Spleen (tissue), 7 donors: ENCODE measurements at regions not wholly inside any gene's neighbourhood (a gene's known extent, or its start where the extent isn't known, plus 50 kb on each side); places are given as distances from the start of the nearest gene placed in this dataset.

Source experiments
- CTCF ChIP-seq, 11 experiments: fragments of 200-600 bp in 7 of 11; fragments of 450-650 bp in 4 of 11; sonication (generic) in 4 of 11; IDR thresholded peaks in 8 of 11; conservative IDR thresholded peaks in 3 of 11; 1 replicate in 7 of 11; 2 replicates in 4 of 11; pipeline versions ENCODE4 v1.4.0 to v1.8.0; 2016 to 2021; ENCODE audit warnings: antibody characterized with exemption in 11 of 11, inconsistent platforms in 4 of 11, mild to moderate bottlenecking in 1 of 11
- POLR2A ChIP-seq, 3 donors: fragments of 450-650 bp; IDR thresholded peaks; one replicate each; pipeline ENCODE4 v1.5.1; 2017; ENCODE audit warnings: antibody characterized with exemption in 3 of 3, mild to moderate bottlenecking in 1 of 3
- POLR2AphosphoS5 ChIP-seq, 3 donors: sonication (generic); formaldehyde crosslinking; IDR thresholded peaks; one replicate each; pipeline ENCODE4 v1.5.1; 2017; ENCODE audit warnings: antibody characterized with exemption in 3 of 3
- donor health status: DM: no; HTN: no; CAD: no; lungs with moderate emphysema.
- donor health status: DM: no; HTN: no; CAD: no.
- donor health status: DM: no; HTN: no; CAD: no.

GRCh38 chr20:60947819-60948218 is 304.2 kb upstream of the CDH4 start:
- TF ChIP-seq CTCF (IDR thresholded peaks at IDR 0.05 in 8 of 11, conservative IDR thresholded peaks at IDR 0.05 in 3 of 11) (no peak), POLR2A (IDR thresholded peaks at IDR 0.05) (no peak), POLR2AphosphoS5 (IDR thresholded peaks at IDR 0.05) (no peak)
